ENCODE measurements at regions not wholly inside any gene's neighbourhood (a gene's known extent, or its start where the extent isn't known, plus 50 kb on each side); places are given as distances from the start of the nearest gene placed in this dataset.

- Histone ChIP-seq H3K4me3 (no peak overlapping the region), H3K36me3 (no peaks in the 10 kb centered on the region), H3K27me3 (no peaks in the 10 kb centered on the region), H3K4me1 (no peaks in the 10 kb centered on the region), H3K27ac (no peak overlapping the region), H3K9me3 (no peaks in the 10 kb centered on the region)
- DNase-seq: no peak
- TF ChIP-seq POLR2A (IDR thresholded peaks at IDR 0.05): no peak
- TF ChIP-seq, protein P1, sequence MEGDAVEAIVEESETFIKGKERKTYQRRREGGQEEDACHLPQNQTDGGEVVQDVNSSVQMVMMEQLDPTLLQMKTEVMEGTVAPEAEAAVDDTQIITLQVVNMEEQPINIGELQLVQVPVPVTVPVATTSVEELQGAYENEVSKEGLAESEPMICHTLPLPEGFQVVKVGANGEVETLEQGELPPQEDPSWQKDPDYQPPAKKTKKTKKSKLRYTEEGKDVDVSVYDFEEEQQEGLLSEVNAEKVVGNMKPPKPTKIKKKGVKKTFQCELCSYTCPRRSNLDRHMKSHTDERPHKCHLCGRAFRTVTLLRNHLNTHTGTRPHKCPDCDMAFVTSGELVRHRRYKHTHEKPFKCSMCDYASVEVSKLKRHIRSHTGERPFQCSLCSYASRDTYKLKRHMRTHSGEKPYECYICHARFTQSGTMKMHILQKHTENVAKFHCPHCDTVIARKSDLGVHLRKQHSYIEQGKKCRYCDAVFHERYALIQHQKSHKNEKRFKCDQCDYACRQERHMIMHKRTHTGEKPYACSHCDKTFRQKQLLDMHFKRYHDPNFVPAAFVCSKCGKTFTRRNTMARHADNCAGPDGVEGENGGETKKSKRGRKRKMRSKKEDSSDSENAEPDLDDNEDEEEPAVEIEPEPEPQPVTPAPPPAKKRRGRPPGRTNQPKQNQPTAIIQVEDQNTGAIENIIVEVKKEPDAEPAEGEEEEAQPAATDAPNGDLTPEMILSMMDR (IDR thresholded peaks at IDR 0.05): no peak
Measured at GRCh38 chr10:81071087-81071796, 533.5 kb downstream of the SH2D4B start.

GRCh38 chr10:81073155-81073554 is 535.5 kb downstream of the SH2D4B start:
- H3K4me3 ChIP-seq: no peak overlapping the region
- H3K27me3 ChIP-seq: no peaks in the 10 kb centered on the region
- DNase-seq: no peak
- no peaks in the 10 kb centered on the region for H3K36me3 ChIP-seq
- H3K4me1 ChIP-seq: no peaks in the 10 kb centered on the region
- no peak overlapping the region for H3K27ac ChIP-seq
- H3K9me3 ChIP-seq: no peaks in the 10 kb centered on the region
- TF ChIP-seq, protein P1 (IDR thresholded peaks at IDR 0.05): no peak
- TF ChIP-seq POLR2A (IDR thresholded peaks at IDR 0.05): no peak

DNA sequence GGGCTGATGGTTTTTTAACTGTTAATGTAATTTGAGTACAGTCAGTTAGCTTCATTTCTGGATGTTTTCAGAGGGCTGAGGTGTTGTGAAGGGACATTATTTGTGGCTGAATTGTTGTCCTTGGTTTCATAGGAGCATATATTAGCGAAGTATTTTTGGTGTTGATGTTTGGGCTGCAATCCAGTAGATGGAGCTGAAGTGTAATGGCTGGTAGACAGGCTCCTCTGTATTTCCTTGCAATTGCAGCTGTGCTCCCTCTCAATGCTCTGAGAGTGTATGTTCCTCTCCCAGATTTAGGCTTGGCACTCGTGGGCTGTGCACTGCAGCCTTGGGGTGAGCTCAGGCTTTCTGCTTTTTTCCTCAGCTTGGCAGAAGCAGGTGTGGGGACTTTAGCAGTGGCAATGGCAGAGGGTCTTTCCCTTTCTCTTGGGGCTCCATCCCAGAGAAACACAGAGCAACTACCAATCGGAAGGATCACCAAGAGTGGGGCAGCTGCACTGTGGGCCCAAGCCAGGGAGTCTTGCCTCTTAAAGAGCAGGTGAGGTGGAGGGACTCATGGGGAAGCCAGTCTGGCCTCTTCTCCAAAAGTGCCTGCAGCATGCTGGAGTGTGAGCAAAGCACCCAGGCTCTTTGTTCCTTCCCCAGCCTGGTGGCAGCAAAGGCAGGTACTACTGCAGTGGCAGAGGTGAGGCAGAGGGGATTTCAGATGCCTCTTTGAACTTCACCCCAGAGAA is 544.4 kb downstream of the SH2D4B start:
- H3K9me3 ChIP-seq: no peaks in the 10 kb centered on the region
- DNase-seq: no peak
- no peak overlapping the region for H3K27ac ChIP-seq
- H3K27me3 ChIP-seq: no peaks in the 10 kb centered on the region
- H3K4me3 ChIP-seq: no peak overlapping the region
- no peak for TF ChIP-seq POLR2A (IDR thresholded peaks at IDR 0.05)
- TF ChIP-seq, protein P1 (IDR thresholded peaks at IDR 0.05): no peak
- no peaks in the 10 kb centered on the region for H3K36me3 ChIP-seq
- no peaks in the 10 kb centered on the region for H3K4me1 ChIP-seq

GRCh38 chr10:81082621-81083376 is 545.1 kb downstream of the SH2D4B start:
- no peak overlapping the region for H3K4me3 ChIP-seq
- H3K4me1 ChIP-seq: no peaks in the 10 kb centered on the region
- H3K36me3 ChIP-seq: no peaks in the 10 kb centered on the region
- no peaks in the 10 kb centered on the region for H3K27me3 ChIP-seq
- no peak for DNase-seq
- TF ChIP-seq, protein P1 (IDR thresholded peaks at IDR 0.05): no peak
- no peak for TF ChIP-seq POLR2A (IDR thresholded peaks at IDR 0.05)
- no peaks in the 10 kb centered on the region for H3K9me3 ChIP-seq
- H3K27ac ChIP-seq: no peak overlapping the region

DNA sequence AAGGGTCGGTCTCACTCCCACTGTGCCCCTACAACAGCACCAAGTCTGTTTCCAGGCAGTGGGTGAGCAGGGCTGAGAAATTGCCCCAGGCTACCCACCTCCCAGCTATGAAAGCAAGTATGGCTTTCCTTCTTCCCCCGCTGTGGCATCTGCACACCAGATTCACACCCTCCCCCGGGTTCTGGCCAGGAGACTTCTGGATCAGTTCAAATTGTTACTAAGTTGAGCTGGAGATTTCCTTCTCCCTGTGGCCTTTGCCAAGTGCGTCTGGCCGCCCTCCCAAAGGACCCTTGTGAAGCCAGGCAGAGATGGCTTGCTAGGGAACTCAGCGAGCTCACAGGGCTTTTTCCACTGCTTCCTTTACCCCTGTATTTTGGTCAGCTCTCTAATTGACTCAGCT is 555.4 kb downstream of the SH2D4B start:
- TF ChIP-seq, protein P1 (IDR thresholded peaks at IDR 0.05): no peak
- TF ChIP-seq POLR2A (IDR thresholded peaks at IDR 0.05): no peak
- Histone ChIP-seq H3K27me3 (no peaks in the 10 kb centered on the region), H3K4me1 (no peaks in the 10 kb centered on the region), H3K9me3 (no peaks in the 10 kb centered on the region), H3K4me3 (no peak overlapping the region), H3K27ac (no peak overlapping the region), H3K36me3 (no peaks in the 10 kb centered on the region)
- DNase-seq: no peak
